OCI-M2 (cell line): ENCODE measurements at regions not wholly inside any gene's neighbourhood (a gene's known extent, or its start where the extent isn't known, plus 50 kb on each side); places are given as distances from the start of the nearest gene placed in this dataset.
"Not testable (repeated sequence)": the region's sequence is repeated elsewhere in the genome, so short reads cannot be mapped to it uniquely, and the experiment has no call there.

ENCODE experiments used
- DNase-seq: peaks from one replicate; lab custom pipeline; 2025; ENCODE audit not compliant: unreplicated experiment; lab: John Stamatoyannopoulos, UW

DNA sequence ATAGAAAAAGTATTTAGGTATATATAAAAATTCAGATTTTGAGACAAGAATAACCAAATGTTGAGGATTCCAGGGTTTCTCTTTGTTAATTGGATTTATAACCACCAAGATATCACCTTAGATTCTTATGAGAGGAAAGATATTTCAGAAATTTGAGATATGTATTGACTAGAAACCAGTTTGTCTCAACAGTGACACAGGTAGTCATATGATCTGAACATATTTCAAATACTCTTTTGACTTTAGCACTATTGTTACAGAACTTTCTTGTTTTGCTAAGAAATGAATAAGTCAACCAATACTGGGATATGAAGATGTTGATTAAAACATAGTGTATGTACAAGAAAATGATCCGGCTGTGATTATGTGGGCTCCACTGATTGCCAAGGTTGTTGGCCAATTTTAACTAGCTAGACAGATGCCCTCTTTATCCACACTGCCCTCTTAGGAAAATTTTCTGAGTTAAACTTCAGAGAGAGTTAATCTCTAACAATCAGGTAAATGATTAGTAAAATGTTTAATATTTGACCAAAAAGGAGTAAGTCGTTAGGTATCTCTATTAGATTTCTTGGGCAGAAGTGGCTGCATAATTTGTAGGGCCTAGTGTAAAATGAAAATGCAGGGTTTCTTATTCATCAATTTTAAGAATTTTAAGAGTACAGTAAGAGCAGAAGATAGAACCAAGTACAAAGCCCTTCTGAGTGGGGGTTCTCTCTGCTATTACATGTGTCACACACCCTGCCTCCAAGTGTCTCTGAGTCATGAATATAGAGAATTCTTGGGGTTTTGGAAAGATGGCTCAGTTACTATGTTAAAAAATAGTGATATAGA, 376.0 kb downstream of the TFEC start:
- no peak for DNase-seq

DNA sequence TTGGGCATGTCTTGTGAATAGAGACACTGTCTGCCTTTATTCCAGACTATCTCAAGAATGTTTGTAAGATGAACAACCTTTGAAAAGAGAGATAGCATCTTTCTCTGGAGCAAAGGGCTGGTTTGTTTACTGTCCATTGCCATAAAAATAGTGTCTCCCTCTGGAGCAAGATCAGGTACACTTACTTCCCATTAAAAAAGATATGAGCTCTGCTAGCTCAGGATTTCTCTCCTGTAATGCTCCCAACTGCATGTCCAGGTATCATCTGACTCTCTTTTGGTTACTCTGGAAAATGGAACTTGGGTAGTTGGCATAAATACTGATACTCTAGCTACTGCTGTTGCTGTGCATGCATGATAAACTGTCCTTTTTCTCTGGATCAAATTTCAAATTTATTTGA, 381.1 kb downstream of the TFEC start:
- no peak for DNase-seq

DNA sequence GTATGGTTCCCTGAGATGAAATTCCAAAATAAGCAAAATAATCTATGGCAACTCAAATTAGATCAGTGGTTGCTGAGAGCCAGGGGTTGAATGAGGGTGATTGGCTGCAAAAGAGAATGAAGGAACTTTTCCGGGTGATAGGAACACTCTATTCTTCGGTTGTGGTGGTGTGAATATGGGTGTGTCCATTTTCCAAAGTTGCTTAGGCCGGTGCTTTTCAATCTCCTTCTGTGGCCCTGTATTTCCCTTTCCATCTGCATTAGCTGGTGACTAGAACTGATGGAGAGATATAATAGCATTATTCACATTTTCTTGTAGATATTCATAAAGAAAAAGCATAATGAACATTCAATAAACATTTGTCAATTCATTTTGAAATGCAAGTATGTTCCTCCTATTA, 382.9 kb downstream of the TFEC start:
- DNase-seq: no peak

DNA sequence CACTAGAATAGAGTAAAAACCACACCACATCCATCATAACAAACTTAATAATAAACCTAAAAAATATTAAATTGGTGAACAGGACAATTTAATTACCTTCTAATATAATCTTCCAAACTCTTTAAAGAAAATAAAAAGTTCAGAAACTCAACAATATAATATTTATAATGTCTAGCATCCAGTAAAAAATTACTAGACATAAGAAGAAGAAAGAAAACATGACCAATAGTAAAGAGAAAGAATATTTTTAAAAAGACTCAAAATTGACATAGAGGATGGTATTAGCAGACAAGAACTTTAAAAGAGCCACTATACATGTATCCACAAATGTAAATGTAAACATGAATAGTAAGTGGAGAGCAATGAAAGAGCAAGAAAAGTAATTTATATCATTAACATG, 388.4 kb downstream of the TFEC start:
- no peak for DNase-seq

DNA sequence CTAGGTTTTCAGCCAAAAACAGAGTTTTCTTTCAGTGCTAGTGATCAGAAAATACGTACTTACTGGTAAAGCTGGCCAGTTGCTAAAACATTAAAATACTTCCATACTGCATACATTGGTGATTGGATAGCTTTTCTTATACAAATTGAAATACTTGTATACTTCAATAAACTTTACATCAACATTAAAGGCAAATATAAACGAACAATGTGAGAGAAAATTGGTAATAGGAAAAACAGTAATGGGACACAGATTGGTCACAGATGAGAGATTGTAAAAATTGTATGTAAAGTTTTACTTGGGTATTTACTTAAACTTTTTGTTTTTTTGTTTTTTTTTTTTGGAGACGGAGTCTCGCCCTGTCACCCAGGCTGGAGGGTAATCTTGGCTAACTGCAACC, 391.7 kb downstream of the TFEC start:
- no peak for DNase-seq

DNA sequence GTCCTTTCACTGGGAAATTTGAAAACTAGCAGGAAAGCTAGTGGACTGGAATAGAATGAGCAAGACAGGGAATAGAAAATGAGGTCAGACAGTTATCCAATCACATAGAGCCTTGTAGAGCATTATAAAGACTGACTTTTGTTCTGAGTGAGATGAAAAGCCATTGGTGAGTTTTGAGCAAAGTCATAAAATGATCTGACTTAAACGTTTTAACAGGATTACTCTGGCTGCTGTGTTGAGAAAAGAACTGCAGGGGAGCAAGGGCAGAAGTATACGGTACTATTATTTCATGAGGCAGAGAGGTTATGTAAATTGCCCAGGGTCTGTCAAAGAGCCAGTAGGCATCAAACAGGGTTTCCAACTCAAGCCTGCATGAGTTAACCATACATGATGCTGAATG, 393.4 kb downstream of the TFEC start:
- DNase-seq: no peak

DNA sequence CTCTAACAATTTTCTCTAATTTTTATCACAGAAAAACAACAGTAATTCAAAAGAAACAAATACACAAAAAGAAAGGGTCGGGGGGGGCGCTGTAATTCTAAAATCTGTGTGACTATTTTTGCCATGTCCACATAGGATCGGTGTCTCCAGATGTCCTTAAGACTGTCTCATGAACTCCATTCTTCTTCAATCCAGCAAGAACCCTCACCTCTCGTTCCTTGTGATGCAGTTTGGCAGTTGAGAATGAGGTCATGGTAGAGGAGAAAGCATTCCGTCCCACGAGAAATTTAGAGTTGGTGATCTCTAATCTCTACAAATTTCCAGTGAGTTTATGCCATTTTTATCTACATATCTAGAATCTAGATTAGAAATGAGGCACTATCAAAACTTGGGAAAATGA, 394.7 kb downstream of the TFEC start:
- DNase-seq: no peak

DNA sequence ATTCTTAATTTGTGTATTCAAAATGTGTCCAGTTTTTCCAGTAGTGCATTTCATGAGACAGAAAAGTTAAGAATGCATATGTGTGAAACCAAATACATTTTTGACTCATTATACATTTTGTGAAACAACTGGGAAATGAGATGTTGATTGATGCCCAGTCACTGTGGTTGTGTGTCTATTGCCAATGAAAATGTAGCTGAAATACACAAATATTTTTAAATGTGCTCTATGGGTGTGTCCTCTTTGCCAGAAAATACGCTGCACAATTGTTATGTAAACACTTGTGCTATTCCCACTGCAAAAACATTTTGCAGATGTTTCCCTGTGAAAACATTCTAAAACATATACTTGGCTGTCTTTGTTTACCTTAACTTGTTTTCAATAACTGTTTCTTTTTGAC, 395.2 kb downstream of the TFEC start:
- no peak for DNase-seq

DNA sequence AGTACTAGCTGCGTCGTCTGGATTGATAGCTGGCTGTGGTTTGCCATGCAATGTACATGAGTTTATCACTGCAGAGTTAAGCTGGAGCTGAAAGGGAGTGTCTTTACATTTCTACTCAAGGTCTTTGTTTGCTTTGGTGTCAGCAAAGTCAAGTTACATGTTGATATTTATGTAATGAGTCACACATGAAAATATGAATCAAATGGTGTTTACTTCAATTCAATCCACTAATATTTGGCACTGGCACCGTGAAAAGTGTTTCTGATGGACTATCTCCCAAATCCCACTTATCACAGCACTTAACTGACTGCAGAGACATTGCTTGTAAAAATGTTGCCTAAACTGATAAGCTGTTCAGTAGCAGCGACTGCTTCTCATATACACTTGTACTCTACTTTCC, 395.9 kb downstream of the TFEC start:
- no peak for DNase-seq

DNA sequence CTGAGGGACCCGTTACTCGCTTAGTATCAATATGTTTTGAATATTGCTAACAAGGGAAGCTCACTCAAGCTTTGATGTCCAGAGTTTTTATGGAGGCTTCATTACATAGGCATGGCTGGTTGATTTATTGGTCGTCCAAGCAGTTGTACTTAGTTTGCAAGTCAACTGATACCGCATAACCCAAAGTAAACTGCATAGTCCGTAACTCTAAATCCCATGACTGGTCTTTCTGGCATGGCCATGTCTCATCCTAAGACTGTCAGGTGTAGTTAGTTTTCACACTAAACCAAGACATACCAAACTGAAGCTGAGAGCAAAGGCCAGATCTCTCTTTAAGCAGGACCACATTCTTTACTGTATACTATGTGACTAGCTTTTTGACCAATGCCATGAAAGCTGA, 397.9 kb downstream of the TFEC start:
- DNase-seq: no peak

DNA sequence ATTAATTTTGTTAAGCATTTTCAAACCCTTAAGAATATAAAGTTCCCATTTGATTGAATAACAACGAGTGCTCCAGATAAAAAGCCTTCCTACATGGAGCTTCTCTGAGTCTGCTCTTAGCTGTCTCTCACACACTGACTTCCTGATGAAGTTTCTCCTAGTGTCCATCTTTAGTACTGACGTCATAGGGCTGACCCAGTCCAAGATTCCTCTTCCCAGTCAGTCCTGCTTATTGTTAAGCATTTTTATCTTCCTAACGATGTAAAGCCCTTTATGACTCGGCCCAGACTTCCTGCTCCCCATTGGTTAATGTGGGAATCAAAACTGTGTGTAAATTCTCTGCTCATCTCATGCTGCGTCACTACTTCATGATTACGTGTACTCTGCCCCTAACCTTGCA, 398.8 kb downstream of the TFEC start:
- DNase-seq: no peak

DNA sequence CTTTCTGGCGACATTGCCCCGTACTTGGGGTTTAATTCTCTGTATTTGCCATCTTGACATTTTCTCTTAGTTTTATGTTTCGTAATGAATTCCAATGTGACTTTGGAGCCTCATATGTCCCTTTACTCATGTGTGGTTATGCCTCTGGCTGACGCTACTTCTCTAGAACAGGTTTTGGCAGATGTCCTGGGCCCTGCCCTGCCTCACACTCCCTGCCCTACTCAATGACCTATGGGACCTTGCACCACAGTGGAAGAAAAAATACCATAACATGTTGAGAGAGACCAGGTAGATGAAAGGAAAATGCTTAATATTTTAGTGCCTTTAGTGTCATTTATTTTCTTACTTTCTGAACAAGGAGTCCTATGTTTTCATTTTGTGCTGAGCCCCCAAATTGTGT, 400.5 kb downstream of the TFEC start:
- DNase-seq: no peak

DNA sequence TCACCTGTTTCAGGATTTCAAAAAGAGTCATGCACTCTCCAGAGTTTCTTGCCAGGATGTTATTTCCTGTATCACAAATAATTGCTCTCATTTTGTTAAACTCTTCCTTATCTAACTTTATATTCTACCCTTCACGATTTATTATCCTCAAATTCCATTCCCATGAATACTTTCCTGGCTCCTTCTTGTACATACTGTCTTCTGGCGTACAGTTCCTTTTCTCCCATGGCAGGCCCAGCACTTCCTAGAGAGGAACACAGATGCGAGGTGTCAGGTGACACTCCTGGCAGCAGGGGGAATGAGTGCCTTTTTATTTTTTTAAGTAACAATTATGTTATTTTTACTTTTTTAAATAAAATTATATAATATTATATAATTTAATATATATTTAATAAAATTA, 411.9 kb downstream of the TFEC start:
- DNase-seq: no peak

DNA sequence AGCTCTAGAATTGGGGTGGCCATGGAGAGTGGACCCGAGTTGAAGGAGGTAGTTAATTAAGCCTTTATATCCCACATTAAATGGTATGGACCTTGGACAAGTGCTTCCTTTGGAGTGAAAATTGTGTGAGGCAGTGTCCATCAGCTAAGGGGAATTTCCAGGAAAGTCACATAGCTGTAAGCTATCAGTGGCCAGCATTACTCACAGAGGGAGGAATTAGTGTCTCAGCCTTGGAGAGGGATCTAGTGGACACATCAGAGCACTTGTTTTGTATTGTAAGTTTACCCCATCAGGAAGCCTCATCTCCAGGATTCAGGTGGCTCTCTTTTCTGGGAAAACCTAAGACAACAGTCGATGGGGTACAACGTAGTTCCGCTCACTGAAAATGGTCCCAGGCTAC, 416.7 kb downstream of the TFEC start:
- no peak for DNase-seq

DNA sequence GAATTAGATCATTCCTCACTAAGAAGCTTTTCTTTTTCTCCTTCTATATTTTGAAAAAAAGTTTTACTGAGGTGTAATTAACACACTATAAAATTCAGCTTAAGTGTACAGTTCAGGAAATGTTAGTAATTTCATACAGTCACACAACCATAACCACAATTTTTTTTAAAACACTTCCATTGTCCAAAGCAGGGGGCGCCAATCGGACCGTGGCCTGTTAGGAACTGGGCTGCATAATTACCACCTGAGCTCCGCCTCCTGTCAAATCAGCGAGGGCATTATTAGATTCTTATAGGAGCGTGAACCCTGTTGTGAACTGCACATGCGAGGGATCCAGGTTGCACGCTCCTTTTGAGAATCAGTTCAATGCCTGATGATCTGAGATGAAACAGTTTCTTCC, 427.1 kb downstream of the TFEC start:
- no peak for DNase-seq

DNA sequence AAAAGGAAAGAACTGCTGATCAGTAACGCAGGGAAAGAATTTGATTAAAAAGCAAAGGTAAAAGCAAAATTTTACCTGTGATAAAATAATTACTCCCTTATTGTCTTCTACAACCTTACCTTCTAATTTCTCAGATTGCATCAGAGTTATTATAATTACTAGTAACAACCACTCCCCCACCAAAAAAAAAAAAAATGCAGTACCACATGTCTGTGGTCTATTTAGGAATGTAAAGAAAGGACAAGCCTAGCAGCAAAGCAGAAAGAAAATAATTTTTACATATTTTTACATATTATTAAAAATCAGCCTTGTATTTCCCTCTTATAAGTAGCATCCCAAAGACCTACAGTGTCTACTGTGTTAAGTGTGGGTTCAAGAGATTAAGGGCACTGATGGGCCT, 430.4 kb downstream of the TFEC start:
- no peak for DNase-seq

DNA sequence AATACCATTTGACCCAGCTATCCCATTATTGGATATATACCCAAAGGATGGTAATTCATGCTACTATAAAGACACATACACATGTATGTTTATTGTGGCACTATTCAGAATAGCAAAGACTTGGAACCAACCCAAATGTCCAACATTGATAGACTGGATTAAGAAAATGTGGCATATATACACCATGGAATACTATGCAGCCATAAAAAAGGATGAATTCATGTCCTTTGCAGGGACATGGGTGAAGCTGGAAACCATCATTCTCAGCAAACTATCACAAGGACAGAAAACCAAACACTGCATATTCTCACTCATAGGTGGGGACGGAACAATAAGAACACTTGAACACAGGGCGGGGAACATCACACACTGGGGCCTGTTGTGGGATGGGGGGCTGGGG, 431.4 kb downstream of the TFEC start:
- DNase-seq: not testable (repeated sequence)

DNA sequence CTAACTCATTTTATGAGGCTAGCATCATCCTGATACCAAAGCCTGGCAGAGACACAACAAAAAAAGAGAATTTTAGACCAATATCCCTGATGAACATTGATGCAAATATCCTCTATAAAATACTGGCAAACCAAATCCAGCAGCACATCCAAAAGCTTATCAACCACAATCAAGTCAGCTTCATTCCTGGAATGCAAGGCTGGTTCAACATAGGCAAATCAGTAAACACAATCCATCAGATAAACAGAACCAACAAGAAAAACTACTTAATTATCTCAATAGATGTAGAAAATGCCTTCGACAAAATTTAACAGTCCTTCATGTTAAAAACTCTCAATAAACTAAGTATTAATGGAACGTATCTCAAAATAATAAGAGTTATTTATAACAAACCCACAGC, 433.3 kb downstream of the TFEC start:
- not testable (repeated sequence) for DNase-seq

DNA sequence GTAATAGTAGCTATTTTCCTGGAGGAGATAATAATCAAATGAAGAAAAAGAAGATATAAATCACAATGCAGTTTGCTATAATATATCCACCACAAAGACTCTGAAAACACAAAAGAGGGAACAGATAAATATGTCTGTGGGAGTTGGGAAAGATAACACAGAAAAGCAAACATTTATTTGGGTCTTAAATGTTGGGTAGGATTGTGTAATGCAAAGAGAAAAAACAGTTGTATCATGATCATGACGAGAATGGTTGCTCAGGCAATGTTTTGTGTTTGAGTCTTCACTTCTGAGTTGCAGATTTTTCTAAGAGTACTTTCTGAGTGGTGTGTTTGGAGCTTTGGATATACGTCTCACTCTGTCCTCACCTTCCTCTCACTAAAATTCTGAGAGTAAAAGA, 437.5 kb downstream of the TFEC start:
- DNase-seq: no peak

DNA sequence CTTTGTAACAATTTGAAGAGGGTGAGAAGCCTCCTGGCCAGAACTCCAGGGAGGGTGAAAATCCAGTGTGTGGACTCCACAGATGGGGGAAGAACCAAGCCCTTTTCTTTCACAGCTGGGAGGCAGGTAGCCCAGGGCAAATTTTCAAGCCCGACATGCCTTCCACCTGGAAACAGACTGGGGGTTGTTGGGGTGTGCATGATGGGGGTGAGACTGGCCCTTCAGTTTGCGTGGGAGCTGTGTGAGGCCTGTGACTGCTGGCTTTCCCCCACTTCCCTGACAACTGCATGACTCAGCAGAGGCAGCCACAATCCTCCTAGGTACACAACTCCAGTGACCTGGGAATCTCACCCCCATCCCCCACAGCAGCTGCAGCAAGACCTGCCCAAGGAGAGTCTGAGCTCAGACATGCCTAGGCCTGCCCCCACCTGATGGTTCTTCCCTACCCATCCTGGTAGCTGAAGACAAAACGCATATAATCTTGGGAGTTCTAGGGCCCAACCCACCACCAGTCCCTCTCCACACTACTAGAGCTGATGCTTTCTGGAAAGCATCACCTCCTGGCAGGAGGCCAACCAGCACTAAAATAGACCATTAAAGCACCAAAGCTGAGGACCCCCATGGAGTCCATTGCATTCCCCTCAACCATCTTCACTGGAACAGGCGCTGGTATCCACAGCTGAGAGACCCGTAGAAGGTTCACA, 445.4 kb downstream of the TFEC start:
- DNase-seq: no peak

DNA sequence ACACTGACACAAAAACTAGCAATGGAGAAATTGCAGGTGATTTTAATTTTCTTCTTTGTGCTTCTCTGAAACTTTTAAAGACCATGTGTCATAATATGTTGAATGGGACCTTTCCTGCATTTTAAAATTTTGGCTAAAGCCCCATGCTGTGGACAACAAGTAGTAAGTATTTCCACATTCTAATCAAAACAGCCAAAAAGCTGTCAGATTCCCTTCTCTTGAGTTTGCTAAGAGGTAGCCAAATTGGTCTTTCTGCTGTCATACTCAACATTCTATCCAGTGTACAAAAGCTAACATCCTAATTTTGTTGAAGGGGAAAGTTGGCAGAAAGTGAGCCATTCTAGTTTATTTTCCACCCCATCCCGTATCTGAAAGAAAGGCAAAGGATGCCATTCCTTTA, 447.6 kb downstream of the TFEC start:
- DNase-seq: no peak

DNA sequence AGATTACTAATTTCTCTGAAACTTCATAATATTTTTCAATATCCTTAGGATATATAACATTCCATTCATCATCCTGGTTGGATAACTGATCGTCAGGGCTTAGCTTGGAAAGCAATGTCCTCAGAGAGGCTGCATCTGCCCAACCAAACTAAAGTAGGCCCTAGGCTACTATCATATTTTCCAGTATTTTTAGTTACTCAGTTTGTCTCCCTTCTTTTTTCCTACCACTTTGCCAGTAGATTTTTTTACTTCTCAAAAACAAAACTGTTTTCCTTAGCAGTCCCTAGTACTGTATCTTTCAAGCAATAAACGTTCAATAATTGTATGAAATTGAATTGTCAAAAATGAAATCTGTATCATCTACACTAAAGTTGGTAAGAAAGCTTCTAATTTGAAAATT, 452.0 kb downstream of the TFEC start:
- no peak for DNase-seq
